Endodermal cell (in vitro differentiated cells): ENCODE measurements at regions not wholly inside any gene's neighbourhood (a gene's known extent, or its start where the extent isn't known, plus 50 kb on each side); places are given as distances from the start of the nearest gene placed in this dataset.

ENCODE experiments used
- DNase-seq: peaks from one replicate; pipeline ENCODE4 v3.0.0-alpha.2; 2017
- H3K27ac ChIP-seq: 2 replicates; pipeline ENCODE4 v1.5.1; 2013; ENCODE audit warnings: mild to moderate bottlenecking, low read depth, low read length, moderate library complexity
- H3K27me3 ChIP-seq: 2 replicates; pipeline ENCODE4 v1.6.1; 2013; ENCODE audit warnings: mild to moderate bottlenecking, low read length, moderate library complexity; ENCODE audit not compliant: insufficient read depth, control insufficient read depth, poor library complexity, severe bottlenecking
- H3K36me3 ChIP-seq: 2 replicates; pipeline ENCODE4 v1.7.0; 2013; ENCODE audit warnings: mild to moderate bottlenecking, low read length, moderate library complexity; ENCODE audit not compliant: control insufficient read depth, insufficient read depth
- H3K4me1 ChIP-seq: one replicate; pipeline ENCODE4 v1.7.0; 2013; ENCODE audit warnings: low read length; ENCODE audit not compliant: control insufficient read depth, insufficient read depth
- H3K4me3 ChIP-seq: 2 replicates; pipeline ENCODE4 v1.5.1; 2013; ENCODE audit warnings: mild to moderate bottlenecking, low read length, moderate library complexity
- H3K9ac ChIP-seq: 2 replicates; pipeline ENCODE4 v1.6.1; 2013; ENCODE audit warnings: mild to moderate bottlenecking, low read length, moderate library complexity; ENCODE audit not compliant: poor library complexity, severe bottlenecking; ENCODE audit errors: extremely low read depth
- H3K9me3 ChIP-seq: 2 replicates; pipeline ENCODE4 v1.6.1; 2013; ENCODE audit warnings: mild to moderate bottlenecking, low read length, moderate library complexity; ENCODE audit not compliant: control insufficient read depth
- H3K27ac Mint-ChIP-seq: 2 replicates; pipeline ENCODE4 v1.8.0; 2020; ENCODE audit warnings: mixed read lengths
- H3K27me3 Mint-ChIP-seq: 2 replicates; pipeline ENCODE4 v1.8.0; 2021; ENCODE audit warnings: mild to moderate bottlenecking, mixed read lengths; ENCODE audit not compliant: insufficient read depth
- H3K36me3 Mint-ChIP-seq: 2 replicates; pipeline ENCODE4 v1.8.0; 2020; ENCODE audit warnings: low read depth, mixed read lengths
- H3K4me1 Mint-ChIP-seq: 2 replicates; pipeline ENCODE4 v1.8.0; 2020; ENCODE audit warnings: mixed read lengths
- H3K4me3 Mint-ChIP-seq: 2 replicates; pipeline ENCODE4 v1.8.0; 2020; ENCODE audit warnings: mild to moderate bottlenecking, moderate library complexity, mixed read lengths
- H3K9me3 Mint-ChIP-seq: 2 replicates; pipeline ENCODE4 v1.8.0; 2020; ENCODE audit warnings: mild to moderate bottlenecking, mixed read lengths
- CTCF ChIP-seq: fragments of 200-600 bp; sonication (generic); conservative IDR thresholded peaks from 2 replicates; pipeline ENCODE4 v1.5.0; 2021; ENCODE audit warnings: antibody characterized with exemption, mild to moderate bottlenecking
- WGBS, 2 experiments: methylation state at CpG; one replicate each; pipeline versions ENCODE4 v1.1.5 to v1.1.7; 2013; ENCODE audit warnings: missing lambda C conversion rate in 2 of 2, mixed read lengths in 1 of 2; ENCODE audit not compliant: insufficient coverage in 1 of 2, insufficient read length in 1 of 2; 5-methylcytosine and 5-hydroxymethylcytosine counted together

GRCh38 chr6:54706391-54706790, 140.2 kb upstream of the FAM83B start:
- no peaks in the 10 kb centered on the region for H3K27me3 ChIP-seq
- no peaks in the 10 kb centered on the region for H3K9me3 ChIP-seq
- H3K9ac ChIP-seq = no peak overlapping the region
- no peaks in the 10 kb centered on the region for H3K36me3 Mint-ChIP-seq
- no peaks in the 10 kb centered on the region for H3K27me3 Mint-ChIP-seq
- DNase-seq = no peak
- no peaks in the 10 kb centered on the region for H3K4me1 ChIP-seq
- no peak overlapping the region for H3K27ac ChIP-seq
- H3K9me3 Mint-ChIP-seq = no peaks in the 10 kb centered on the region
- H3K4me3 ChIP-seq = no peak overlapping the region
- no peak overlapping the region for H3K4me3 Mint-ChIP-seq
- no peak overlapping the region for H3K27ac Mint-ChIP-seq
- H3K36me3 ChIP-seq = no peaks in the 10 kb centered on the region
- no peak for TF ChIP-seq CTCF
- H3K4me1 Mint-ChIP-seq = peaks cover 3% of the 10 kb centered on the region
- 75 to 89% methylated on average over 1 to 3 of the region's 3 CpGs for WGBS, 2 experiments

GRCh38 chr6:54706844-54707605, 139.5 kb upstream of the FAM83B start:
- Histone ChIP-seq H3K27ac (no peak overlapping the region), H3K36me3 (no peaks in the 10 kb centered on the region), H3K9ac (no peak overlapping the region), H3K9me3 (no peaks in the 10 kb centered on the region), H3K4me3 (no peak overlapping the region), H3K27me3 (no peaks in the 10 kb centered on the region), H3K4me1 (no peaks in the 10 kb centered on the region)
- Mint-ChIP-seq H3K36me3 (no peaks in the 10 kb centered on the region), H3K4me3 (no peak overlapping the region), H3K9me3 (no peaks in the 10 kb centered on the region), H3K27ac (no peak overlapping the region), H3K4me1 (peaks cover 3% of the 10 kb centered on the region), H3K27me3 (no peaks in the 10 kb centered on the region)
- TF ChIP-seq CTCF = no peak
- 92 to 100% methylated on average over 1 to 4 of the region's 4 CpGs for WGBS, 2 experiments
- DNase-seq = no peak

- no peaks in the 10 kb centered on the region for H3K9me3 Mint-ChIP-seq
- H3K4me1 ChIP-seq = no peaks in the 10 kb centered on the region
- no peak overlapping the region for H3K4me3 Mint-ChIP-seq
- no peak overlapping the region for H3K9ac ChIP-seq
- H3K27me3 ChIP-seq = no peaks in the 10 kb centered on the region
- no peaks in the 10 kb centered on the region for H3K36me3 Mint-ChIP-seq
- 88 to 89% methylated on average over 2 of the region's 2 CpGs for WGBS, 2 experiments
- no peak overlapping the region for H3K27ac ChIP-seq
- H3K36me3 ChIP-seq = no peaks in the 10 kb centered on the region
- no peaks in the 10 kb centered on the region for H3K27me3 Mint-ChIP-seq
- DNase-seq = no peak
- H3K9me3 ChIP-seq = no peaks in the 10 kb centered on the region
- TF ChIP-seq CTCF = no peak
- peaks cover 3% of the 10 kb centered on the region for H3K4me1 Mint-ChIP-seq
- H3K4me3 ChIP-seq = no peak overlapping the region
- no peak overlapping the region for H3K27ac Mint-ChIP-seq
Observed at GRCh38 chr6:54710456-54710855, 136.1 kb upstream of the FAM83B start.
